Activated T-cell treated with anti-CD3 and anti-CD28 coated beads, Interleukin-2, amount 50 U/mL, for 72 hours (primary cell): ENCODE measurements at regions not wholly inside any gene's neighbourhood (a gene's known extent, or its start where the extent isn't known, plus 50 kb on each side); places are given as distances from the start of the nearest gene placed in this dataset.

ENCODE experiments used
- ATAC-seq, 2 donors: fragments of 150-1000 bp; cut with Tn5 transposase; replicated peaks in 1 of 2; 2 replicates each; pipeline ENCODE4 v1.10.0; 2021; ENCODE audit warnings: moderate library complexity in 2 of 2, mild to moderate bottlenecking in 1 of 2
- DNase-seq, 2 donors: peaks; one replicate each; pipeline ENCODE4 v3.0.0; 2021 to 2022; ENCODE audit warnings: mixed read lengths in 1 of 2
- H3K27ac Mint-ChIP-seq: one replicate; pipeline ENCODE4 v1.8.0; 2022; ENCODE audit warnings: mild to moderate bottlenecking, moderate library complexity, mixed read lengths
- H3K27me3 Mint-ChIP-seq: one replicate; pipeline ENCODE4 v1.8.0; 2022; ENCODE audit warnings: low read depth, mixed read lengths
- H3K36me3 Mint-ChIP-seq, 2 donors: one replicate each; pipeline ENCODE4 v1.8.0; 2022; ENCODE audit warnings: mixed read lengths in 2 of 2, mild to moderate bottlenecking in 1 of 2; ENCODE audit not compliant: insufficient read depth in 2 of 2
- H3K4me1 Mint-ChIP-seq: one replicate; pipeline ENCODE4 v1.8.0; 2022; ENCODE audit warnings: low read depth, mixed read lengths
- H3K4me3 Mint-ChIP-seq, 2 donors: one replicate each; pipeline ENCODE4 v1.8.0; 2022; ENCODE audit warnings: mild to moderate bottlenecking in 2 of 2, mixed read lengths in 2 of 2, moderate library complexity in 2 of 2
- H3K9me3 Mint-ChIP-seq, 2 donors: one replicate each; pipeline ENCODE4 v1.8.0; 2022; ENCODE audit warnings: mixed read lengths in 2 of 2

DNA sequence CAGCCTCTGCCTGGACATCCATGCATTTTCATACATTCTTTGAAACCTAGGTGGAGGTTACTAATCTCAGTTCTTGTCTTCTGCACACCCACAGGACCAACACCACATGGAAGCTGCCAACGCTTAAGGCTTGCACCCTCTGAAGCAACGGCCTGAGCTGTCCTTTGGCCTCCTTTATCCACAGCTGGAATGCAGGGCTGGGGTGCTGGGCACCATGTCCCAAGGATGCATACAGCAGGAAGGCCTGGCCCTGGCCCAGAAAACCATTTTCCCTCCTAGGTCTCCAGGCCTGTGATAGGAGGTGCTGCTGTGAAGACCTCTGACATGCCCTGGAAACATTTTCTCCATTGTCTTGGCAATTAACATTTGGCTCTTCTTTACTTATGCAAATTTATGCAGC, 1168.6 kb downstream of the KCNT2 start:
- no peaks in the 10 kb centered on the region for H3K27me3 Mint-ChIP-seq
- H3K27ac Mint-ChIP-seq: no peak overlapping the region
- no peak for DNase-seq
- H3K4me1 Mint-ChIP-seq: no peaks in the 10 kb centered on the region
- no peak for ATAC-seq
- no peaks in the 10 kb centered on the region for H3K36me3 Mint-ChIP-seq
- H3K4me3 Mint-ChIP-seq: no peak overlapping the region
- H3K9me3 Mint-ChIP-seq: no peaks in the 10 kb centered on the region

DNA sequence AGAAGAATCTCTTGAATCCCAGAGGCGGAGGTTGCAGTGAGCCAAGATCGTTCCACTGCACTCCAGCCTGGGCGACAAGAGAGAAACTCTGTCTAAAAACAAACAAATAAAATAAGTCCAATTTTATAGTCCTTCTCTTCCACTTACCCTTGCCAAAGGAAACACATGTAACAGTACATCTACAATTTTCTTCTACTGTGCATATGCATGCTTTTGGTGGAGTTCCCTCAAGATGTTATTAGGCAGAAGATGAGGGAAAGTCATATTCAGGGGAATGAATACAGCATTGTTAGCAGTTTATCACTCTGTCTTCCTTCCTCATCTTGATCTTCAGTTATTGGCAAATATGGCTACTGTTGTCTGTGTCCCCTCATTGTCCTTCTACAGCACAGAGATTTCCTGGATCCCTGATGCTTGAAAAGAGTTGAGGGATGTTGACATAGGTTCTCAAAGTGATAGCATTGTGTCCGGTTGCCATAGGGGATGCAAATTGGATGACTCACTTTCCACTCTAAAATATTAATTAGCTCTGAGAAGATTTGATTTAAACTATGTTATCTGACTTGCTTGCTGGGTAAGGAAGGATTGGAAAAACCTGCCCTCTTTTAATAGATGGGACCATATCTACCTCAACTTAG, 1173.6 kb downstream of the KCNT2 start:
- Mint-ChIP-seq H3K4me1 (no peaks in the 10 kb centered on the region), H3K4me3 (no peak overlapping the region), H3K36me3 (no peaks in the 10 kb centered on the region), H3K9me3 (peaks cover 0 to 2% of the 10 kb centered on the region in 2 donors), H3K27ac (no peak overlapping the region), H3K27me3 (no peaks in the 10 kb centered on the region)
- no peak for DNase-seq
- no peak for ATAC-seq

DNA sequence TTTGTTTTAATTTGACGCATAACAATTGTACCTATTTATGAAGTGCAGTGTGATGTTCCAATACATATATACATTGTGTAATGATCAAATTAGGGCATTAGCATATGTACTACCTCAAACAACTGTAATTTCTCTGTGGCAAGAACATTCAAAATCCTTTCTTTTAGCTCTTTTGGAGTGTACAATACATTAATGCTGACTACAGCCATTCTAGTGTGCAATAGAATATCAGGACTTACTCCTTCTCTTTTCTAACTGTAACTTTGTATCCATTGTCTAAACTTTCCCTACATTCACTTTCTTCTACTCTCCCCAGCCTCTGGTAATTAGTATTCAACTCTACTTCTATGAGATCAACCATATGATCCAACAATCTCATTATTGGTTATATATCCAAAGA, 1177.4 kb downstream of the KCNT2 start:
- Mint-ChIP-seq H3K4me1 (no peaks in the 10 kb centered on the region), H3K4me3 (no peak overlapping the region), H3K27me3 (no peaks in the 10 kb centered on the region), H3K36me3 (no peaks in the 10 kb centered on the region), H3K27ac (no peak overlapping the region), H3K9me3 (peaks cover 0 to 2% of the 10 kb centered on the region in 2 donors)
- no peak for ATAC-seq
- no peak for DNase-seq

DNA sequence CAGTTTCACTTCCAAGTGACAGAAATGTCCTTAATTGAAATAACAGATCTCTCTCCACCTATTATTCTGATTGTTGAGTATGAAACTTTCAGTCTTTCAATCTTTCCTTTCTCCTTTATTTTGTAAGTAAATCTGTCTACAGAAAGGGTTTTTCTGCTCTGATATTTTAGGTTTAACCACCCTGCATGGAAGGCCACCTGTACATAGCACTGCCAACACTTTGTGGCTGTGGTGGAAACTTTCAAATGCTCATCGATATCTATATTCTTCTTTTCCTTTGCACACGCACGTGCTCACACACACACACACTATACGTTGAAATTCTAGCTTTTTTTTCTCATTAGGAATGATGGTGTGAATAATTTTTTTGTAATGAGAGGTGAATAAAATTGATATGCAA, 1179.3 kb downstream of the KCNT2 start:
- H3K27me3 Mint-ChIP-seq: no peaks in the 10 kb centered on the region
- no peaks in the 10 kb centered on the region for H3K4me1 Mint-ChIP-seq
- DNase-seq (no peak), ATAC-seq (no peak)
- H3K9me3 Mint-ChIP-seq: peaks cover 0 to 2% of the 10 kb centered on the region in 2 donors
- no peaks in the 10 kb centered on the region for H3K36me3 Mint-ChIP-seq
- H3K4me3 Mint-ChIP-seq: no peak overlapping the region
- no peak overlapping the region for H3K27ac Mint-ChIP-seq

DNA sequence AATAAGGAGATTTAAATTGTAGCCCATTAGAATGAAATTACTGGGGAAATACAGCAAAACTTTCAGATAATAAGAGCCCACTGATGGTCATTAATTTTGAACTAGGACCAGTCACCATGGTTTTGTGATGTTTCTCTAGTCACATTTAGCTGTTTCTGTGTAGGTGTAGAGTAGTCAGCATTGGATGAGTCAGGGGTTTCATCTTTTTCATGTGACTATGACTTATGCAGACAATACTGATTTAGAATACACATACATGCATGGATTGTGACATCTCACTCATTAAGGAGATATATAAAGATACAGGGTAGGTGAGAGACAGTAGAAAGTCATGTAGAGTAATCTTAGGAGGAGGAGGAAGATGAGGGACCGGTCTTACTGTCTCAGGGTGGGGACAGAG, 1192.7 kb downstream of the KCNT2 start:
- Mint-ChIP-seq H3K27ac (no peak overlapping the region), H3K4me1 (no peaks in the 10 kb centered on the region), H3K4me3 (no peak overlapping the region), H3K9me3 (peaks cover 0 to 4% of the 10 kb centered on the region in 2 donors), H3K27me3 (no peaks in the 10 kb centered on the region), H3K36me3 (no peaks in the 10 kb centered on the region)
- DNase-seq (no peak), ATAC-seq (peak in 1 of 2 donors; percentile 58)

DNA sequence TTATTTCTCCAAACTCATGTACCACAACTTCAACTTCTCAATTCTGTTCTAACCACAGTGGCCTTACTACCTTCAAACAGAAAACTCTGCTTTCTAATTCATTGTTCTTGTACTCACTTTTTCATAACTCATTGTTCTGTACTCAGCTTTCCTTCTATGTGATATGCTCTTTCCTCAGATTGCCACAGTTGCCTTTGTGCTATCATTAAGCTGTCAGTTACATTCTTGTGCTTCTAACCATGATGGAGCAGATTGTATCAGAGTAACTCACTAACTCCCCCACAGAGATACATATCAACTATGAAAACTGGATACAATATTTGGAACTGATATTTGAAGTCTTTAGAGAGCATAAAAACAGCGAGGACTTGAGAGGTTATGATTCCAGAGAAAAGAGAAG, 1213.7 kb downstream of the KCNT2 start:
- Mint-ChIP-seq H3K27me3 (no peaks in the 10 kb centered on the region), H3K27ac (no peak overlapping the region), H3K4me1 (no peaks in the 10 kb centered on the region), H3K36me3 (no peaks in the 10 kb centered on the region), H3K9me3 (peaks cover 3 to 4% of the 10 kb centered on the region in 2 donors), H3K4me3 (no peak overlapping the region)
- DNase-seq (no peak), ATAC-seq (no peak)

DNA sequence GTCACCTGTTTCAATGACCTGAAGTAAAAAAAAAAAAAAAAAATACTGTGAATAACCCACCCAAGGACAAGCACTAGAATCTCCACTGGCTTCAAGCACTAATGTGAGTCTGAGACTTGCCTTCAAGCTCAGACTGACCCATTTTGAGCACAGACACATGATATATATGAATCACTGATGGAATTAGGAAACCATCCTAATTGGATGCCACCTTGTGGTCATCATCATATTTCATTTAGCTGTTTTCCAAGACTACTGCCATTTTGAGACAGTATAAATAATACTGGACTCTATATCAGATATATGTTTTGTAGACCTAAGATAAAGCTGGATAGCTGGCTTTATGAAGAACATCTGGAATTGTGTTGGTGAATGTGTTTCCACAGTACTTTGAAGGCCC, 1232.0 kb downstream of the KCNT2 start:
- ATAC-seq (no peak), DNase-seq (no peak)
- H3K4me1 Mint-ChIP-seq: no peaks in the 10 kb centered on the region
- no peaks in the 10 kb centered on the region for H3K27me3 Mint-ChIP-seq
- no peaks in the 10 kb centered on the region for H3K36me3 Mint-ChIP-seq
- no peak overlapping the region for H3K4me3 Mint-ChIP-seq
- no peaks in the 10 kb centered on the region for H3K9me3 Mint-ChIP-seq
- no peak overlapping the region for H3K27ac Mint-ChIP-seq

DNA sequence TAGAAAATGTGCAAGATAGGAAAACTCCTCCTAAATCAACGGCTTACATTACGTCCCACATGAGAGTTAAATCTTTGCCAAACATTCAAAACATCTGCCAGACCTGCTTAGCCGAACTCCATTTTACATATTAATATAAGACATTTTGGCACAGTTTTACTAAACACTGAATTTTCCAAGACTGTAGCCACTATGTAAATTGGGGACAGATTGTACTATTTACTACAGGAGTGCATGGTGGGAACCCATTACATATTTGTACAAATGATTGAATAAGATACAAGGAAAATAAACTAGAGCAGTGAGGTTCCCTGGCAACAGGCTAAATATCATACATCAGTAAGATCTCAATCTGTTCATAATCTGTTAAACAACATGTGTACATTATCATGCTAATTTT, 1234.4 kb downstream of the KCNT2 start:
- Mint-ChIP-seq H3K4me1 (no peaks in the 10 kb centered on the region), H3K27ac (no peak overlapping the region), H3K4me3 (no peak overlapping the region), H3K27me3 (no peaks in the 10 kb centered on the region), H3K36me3 (no peaks in the 10 kb centered on the region), H3K9me3 (no peaks in the 10 kb centered on the region)
- ATAC-seq: no peak
- DNase-seq: no peak

DNA sequence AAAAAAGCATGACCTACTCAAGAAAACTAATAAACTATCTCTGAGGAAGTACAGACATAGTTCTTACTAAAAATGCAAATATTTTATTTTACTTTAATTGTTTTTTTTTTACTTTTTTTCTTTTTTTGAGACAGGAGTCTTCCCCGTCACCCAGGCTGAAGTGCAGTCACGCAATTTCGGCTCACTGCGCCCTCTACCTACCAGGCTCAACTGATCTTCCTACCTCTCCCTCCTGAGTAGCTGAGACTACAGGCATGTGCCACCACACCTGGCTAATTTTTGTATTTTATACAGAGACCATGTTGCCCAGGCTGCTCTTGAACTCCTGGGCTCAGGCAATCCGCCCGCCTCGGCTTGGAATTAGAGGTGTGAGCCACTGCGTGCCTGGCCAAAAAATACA, 1263.1 kb downstream of the KCNT2 start:
- ATAC-seq (no peak), DNase-seq (no peak)
- Mint-ChIP-seq H3K36me3 (no peaks in the 10 kb centered on the region), H3K4me1 (no peaks in the 10 kb centered on the region), H3K27ac (no peak overlapping the region), H3K4me3 (no peak overlapping the region), H3K9me3 (peaks cover 3% of the 10 kb centered on the region in 2 donors), H3K27me3 (no peaks in the 10 kb centered on the region)

DNA sequence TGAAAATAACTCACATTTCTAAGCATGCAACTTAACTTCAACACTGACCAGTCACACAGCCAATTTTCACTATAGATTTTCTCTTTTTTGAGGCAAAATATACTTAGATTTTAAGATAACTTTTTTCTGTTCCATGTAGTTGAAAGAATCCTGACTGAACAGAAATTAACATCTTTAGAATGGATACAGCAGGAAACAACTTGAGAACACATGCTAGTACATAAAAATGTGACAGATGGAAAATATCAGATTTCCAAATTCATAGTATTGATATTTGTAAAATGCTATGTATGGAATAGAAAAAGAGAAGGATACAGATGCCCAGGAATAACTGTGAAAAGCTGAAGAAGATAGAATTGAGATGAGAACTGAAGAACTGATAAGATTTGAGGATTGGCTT, 1270.6 kb downstream of the KCNT2 start:
- no peak overlapping the region for H3K27ac Mint-ChIP-seq
- no peaks in the 10 kb centered on the region for H3K36me3 Mint-ChIP-seq
- ATAC-seq: no peak
- peaks cover 3 to 4% of the 10 kb centered on the region in 2 donors for H3K9me3 Mint-ChIP-seq
- DNase-seq: no peak
- H3K4me3 Mint-ChIP-seq: no peak overlapping the region
- no peaks in the 10 kb centered on the region for H3K4me1 Mint-ChIP-seq
- H3K27me3 Mint-ChIP-seq: no peaks in the 10 kb centered on the region

DNA sequence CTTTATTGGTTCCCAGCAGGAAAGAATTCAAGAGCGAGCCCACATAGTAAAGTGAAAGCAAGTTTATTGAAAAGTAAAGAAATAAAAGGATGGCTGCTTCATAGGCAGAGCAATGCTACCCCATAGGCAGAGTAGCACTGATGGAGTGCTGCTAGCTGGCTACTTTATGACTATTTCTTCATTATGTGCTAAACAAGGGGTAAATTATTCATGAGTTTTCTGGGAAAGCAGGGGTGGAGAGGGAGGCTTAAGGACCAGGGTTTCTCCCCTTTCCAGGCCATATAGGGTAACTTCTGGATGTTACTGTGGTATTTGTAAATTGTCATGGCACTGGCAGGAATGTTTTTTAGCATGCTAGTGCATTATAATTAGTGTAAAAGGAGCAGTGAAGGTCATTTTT, 1271.4 kb downstream of the KCNT2 start:
- no peak overlapping the region for H3K27ac Mint-ChIP-seq
- no peaks in the 10 kb centered on the region for H3K4me1 Mint-ChIP-seq
- peaks cover 2% of the 10 kb centered on the region in 2 donors for H3K9me3 Mint-ChIP-seq
- no peak overlapping the region for H3K4me3 Mint-ChIP-seq
- DNase-seq (no peak), ATAC-seq (no peak)
- no peaks in the 10 kb centered on the region for H3K36me3 Mint-ChIP-seq
- H3K27me3 Mint-ChIP-seq: no peaks in the 10 kb centered on the region

DNA sequence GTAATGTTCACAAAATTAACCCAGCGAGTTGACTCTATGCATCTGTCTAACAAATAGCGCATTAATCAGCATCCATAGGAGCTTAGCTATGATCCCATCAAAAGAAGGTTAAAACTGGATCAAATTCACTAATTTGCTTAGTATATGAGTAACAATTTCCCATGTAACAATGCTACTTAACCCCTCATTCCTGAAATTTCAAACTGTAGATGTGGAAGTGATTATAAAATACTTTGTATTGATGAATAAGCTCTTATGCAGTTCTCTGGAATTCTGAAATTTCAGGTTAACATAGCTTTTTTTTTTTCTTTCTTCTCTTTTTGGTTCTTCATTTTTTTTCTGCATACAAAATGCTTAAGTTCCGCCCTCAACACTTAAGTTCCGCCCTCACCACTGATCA, 1272.7 kb downstream of the KCNT2 start:
- H3K4me3 Mint-ChIP-seq: no peak overlapping the region
- no peak for DNase-seq
- no peak for ATAC-seq
- no peaks in the 10 kb centered on the region for H3K36me3 Mint-ChIP-seq
- no peaks in the 10 kb centered on the region for H3K4me1 Mint-ChIP-seq
- no peak overlapping the region for H3K27ac Mint-ChIP-seq
- no peaks in the 10 kb centered on the region for H3K27me3 Mint-ChIP-seq
- H3K9me3 Mint-ChIP-seq: peaks cover 2 to 3% of the 10 kb centered on the region in 2 donors

DNA sequence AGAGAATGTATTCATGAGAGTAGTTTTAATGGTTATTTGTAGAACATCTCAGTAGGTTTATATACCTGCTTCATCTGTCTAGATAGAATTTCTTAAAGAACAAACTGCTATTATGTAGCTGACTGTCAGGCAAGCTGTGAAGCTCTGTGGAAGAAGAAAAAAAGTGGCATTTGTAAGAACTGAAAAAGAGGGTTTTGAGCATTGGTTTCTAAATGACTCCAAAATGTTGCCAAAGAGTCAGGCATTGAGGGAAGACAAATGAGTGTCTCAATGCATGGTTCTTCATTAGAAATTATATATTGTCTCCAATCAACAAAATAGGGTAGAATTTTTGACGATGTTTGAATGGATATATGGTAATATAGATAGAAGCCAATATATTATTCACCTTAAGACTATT, 1276.1 kb downstream of the KCNT2 start:
- Mint-ChIP-seq H3K27me3 (no peaks in the 10 kb centered on the region), H3K27ac (no peak overlapping the region), H3K9me3 (peaks cover 2% of the 10 kb centered on the region in 2 donors), H3K36me3 (no peaks in the 10 kb centered on the region), H3K4me3 (no peak overlapping the region), H3K4me1 (no peaks in the 10 kb centered on the region)
- ATAC-seq (no peak), DNase-seq (no peak)

DNA sequence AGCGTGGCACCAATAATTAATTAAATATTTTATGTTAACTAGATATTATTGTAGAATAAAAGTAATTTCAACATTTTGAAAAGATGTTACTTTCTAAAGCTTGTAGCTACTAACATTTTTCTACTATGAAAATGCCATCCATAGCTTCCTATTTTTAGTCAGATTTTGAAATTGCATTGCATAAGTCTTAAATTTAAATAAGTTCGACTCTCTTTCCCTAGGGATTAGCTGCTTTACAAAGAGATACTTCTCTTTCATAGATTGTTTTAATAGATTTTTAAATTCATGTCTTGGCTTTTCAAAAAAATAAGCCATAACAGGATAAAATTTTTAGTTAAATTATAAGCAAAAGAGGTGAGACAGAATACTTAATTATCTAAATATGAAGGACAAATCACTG, 1279.6 kb downstream of the KCNT2 start:
- no peaks in the 10 kb centered on the region for H3K4me1 Mint-ChIP-seq
- H3K27ac Mint-ChIP-seq: no peak overlapping the region
- H3K4me3 Mint-ChIP-seq: no peak overlapping the region
- DNase-seq (no peak), ATAC-seq (no peak)
- H3K9me3 Mint-ChIP-seq: peaks cover 2% of the 10 kb centered on the region in 2 donors
- no peaks in the 10 kb centered on the region for H3K36me3 Mint-ChIP-seq
- no peaks in the 10 kb centered on the region for H3K27me3 Mint-ChIP-seq
